IPS DF 4.7 (cell line): ENCODE measurements at regions not wholly inside any gene's neighbourhood (a gene's known extent, or its start where the extent isn't known, plus 50 kb on each side); places are given as distances from the start of the nearest gene placed in this dataset.

ENCODE experiments used
- DNase-seq: peaks from one replicate; pipeline ENCODE4 v3.0.0-alpha.2; 2013; ENCODE audit warnings: low spot score; ENCODE audit errors: extremely low read depth

DNA sequence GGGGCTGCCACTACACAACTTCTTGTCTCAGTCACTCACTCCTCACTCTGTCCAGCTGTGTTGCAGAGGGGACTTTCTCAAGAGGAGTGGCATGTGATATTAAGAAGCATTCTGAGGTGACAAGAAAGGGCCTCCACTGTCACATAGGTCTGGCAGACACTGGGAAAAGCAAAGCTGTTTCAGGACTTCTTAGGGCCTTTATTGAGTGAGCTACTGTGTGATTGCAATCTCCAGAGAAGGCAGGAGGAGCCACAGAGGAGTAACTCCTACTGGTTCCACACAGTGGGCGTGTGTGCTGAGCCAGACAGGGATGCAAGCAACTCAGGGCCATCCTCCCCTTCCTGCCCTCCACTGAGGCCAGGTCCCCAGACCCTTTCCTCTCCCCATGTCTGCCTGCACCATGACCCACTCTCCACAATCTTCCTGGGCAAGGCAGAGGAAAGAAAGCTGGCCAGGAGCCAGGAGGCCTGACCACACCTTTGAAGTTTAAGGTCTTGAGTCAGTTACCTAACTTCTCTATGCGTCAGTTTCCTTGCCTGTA is 262.0 kb upstream of the ZMIZ1 start:
- no peak for DNase-seq

- DNase-seq: no peak
These were observed 261.1 kb upstream of the ZMIZ1 start for GRCh38 chr10:78807504-78808203.

GRCh38 chr10:78808286-78808685 is 260.5 kb upstream of the ZMIZ1 start:
- no peak for DNase-seq

- no peak for DNase-seq
These were observed 259.9 kb upstream of the ZMIZ1 start for GRCh38 chr10:78808736-78809367.

- DNase-seq: no peak
These were observed 257.6 kb upstream of the ZMIZ1 start for GRCh38 chr10:78811174-78811573.

GRCh38 chr10:78812571-78813318 is 256.0 kb upstream of the ZMIZ1 start:
- no peak for DNase-seq

DNA sequence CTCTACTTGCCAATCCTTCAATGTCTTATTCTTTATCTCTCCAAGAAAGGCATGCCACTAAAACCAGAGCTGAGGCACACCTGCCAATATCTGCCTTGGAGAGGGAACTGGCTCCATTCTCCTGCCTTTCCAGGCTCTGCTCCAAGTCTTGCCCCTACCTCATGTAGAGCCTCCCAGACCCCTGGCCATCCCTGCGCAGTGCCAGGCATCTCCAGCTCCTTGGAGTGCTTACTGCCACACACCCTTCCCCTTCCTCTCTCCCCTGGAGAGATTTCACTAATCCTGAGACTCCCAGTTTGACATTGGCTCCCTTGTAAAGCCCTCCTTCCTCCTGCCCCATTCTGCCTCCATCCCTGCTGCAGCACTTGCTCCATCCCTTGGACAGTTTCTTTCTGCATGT is 255.2 kb upstream of the ZMIZ1 start:
- DNase-seq: no peak

GRCh38 chr10:78813998-78814399 is 254.8 kb upstream of the ZMIZ1 start:
- DNase-seq: no peak

DNA sequence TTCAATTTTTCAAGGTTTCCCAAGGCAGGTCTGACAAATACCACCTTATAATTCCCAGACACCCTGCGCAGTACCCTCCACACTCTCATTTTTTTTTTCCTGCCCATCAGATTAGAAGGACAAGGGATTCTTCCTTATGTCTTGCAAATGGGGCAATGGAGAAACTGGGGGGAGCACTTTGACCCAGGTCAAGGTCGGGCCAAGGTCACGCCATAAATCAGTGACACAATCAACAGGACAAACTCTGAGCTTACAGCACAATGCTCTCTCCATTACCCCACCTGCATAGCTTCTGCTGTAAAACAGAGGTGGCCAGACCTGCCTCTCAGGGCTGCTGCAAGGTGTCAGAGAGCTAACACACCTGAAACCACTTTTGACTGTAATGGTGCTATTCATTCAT is 254.4 kb upstream of the ZMIZ1 start:
- no peak for DNase-seq

GRCh38 chr10:78815702-78816334 is 252.9 kb upstream of the ZMIZ1 start:
- no peak for DNase-seq

DNA sequence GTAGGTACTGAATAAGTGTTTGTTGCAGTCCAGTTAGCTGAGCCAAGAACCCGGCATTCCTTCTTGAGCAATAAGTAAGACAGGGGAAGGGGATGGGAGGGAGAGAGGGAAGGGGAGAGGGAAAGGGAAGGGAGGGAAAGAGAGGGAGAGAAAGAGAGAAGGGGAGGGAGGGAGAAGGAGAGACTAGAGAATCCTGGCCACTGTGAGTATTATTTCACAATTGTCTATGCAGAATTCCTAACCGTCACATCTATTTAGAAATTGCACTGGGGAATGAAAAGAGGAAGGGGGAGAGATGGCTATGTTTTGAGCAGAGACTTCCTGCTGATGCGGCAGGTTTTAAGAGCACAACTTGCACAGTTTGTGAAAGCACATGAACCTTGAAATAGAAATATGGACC is 251.4 kb upstream of the ZMIZ1 start:
- no peak for DNase-seq

- no peak for DNase-seq
These were observed 251.0 kb upstream of the ZMIZ1 start for GRCh38 chr10:78817804-78818203.

DNA sequence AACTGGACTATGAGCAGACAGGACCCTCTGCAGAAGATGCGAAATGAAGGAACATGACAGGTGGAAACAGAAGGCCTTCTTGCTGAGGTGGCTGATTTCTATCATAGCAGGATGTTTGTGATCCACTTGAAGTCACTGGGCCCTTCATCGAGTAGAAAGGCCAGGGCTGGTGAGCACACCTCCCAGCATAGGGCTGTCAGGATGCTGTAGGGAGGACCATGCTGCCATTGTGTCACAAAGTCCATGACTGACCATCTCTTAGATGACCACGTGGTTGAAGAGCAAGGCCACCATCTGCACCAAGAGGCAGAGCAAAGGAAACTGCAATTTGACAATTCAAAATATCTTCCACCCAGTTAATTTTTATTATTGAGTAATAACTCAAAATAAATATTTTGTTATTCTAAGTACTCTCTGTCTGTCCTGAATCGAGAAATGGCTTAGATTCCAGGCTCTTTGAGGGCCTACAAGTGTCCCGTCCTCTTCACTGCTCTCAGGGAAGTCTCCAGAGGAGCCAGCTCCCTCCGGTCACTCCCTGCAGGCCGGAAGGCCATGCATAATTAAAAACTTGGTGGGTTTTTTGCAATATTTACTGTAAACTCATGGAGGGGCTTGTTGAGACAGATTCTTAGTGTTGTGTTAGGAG is 249.3 kb upstream of the ZMIZ1 start:
- DNase-seq: no peak

- no peak for DNase-seq
These were observed 248.8 kb upstream of the ZMIZ1 start for GRCh38 chr10:78820007-78820362.

GRCh38 chr10:78821052-78821451 is 247.7 kb upstream of the ZMIZ1 start:
- no peak for DNase-seq

- no peak for DNase-seq
These were observed 239.9 kb upstream of the ZMIZ1 start for GRCh38 chr10:78828647-78829539.

- no peak for DNase-seq
These were observed 239.2 kb upstream of the ZMIZ1 start for GRCh38 chr10:78829565-78829964.

GRCh38 chr10:78830062-78830975 is 238.4 kb upstream of the ZMIZ1 start:
- DNase-seq: no peak

- no peak for DNase-seq
These were observed 237.8 kb upstream of the ZMIZ1 start for GRCh38 chr10:78830976-78831375.
